ENCODE measurements at regions not wholly inside any gene's neighbourhood (a gene's known extent, or its start where the extent isn't known, plus 50 kb on each side); places are given as distances from the start of the nearest gene placed in this dataset.

DNA sequence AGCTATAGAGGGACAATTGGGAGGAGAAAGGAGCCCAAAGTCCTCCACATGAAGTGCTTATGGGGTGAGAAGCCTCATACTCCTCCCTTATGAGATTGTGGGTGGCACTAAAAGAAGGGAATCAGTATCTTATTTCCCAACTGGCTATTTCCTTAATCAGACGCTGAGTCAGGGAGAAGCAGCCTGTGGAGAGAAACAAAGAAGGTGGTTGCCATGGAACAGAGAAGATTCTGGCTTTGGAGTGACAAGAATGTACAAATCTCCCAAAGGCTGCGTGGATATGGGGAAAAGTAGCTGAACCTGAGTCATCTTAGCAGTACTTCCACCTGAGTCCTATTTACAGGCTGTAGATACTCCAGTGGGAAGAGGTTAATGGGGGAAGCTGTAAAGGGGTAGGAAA is 115.8 kb upstream of the CWC22 start:
- no peaks in the 10 kb centered on the region for H3K9me2 ChIP-seq
- no peaks in the 10 kb centered on the region for H3K79me2 ChIP-seq (ENCODE audit: insufficient read depth)
- no peaks in the 10 kb centered on the region for H3K27me3 ChIP-seq (ENCODE audit: insufficient read depth)
- no peaks in the 10 kb centered on the region for H3K36me3 ChIP-seq (replicated peaks in 1 of 2; ENCODE audit: control insufficient read depth in 1 of 2, insufficient read depth in 2 of 2, low read length in 1 of 2)
- WGBS (ENCODE audit: low lambda C conversion rate) = 58% methylated on average over 2 of the region's 2 CpGs
- H3K4me2 ChIP-seq = no peak overlapping the region
- H4K20me1 ChIP-seq (ENCODE audit: insufficient read depth) = no peaks in the 10 kb centered on the region
- H2AFZ ChIP-seq (ENCODE audit: low read depth) = no peak overlapping the region
- H3F3A ChIP-seq (replicated peaks; ENCODE audit: insufficient read depth) = no peaks in the 10 kb centered on the region
- no peak for DNase-seq
- TF ChIP-seq GATA2 (CRISPR knock-in tag; IDR thresholded peaks at IDR 0.05) = no peak
- no peak for TF ChIP-seq RXRA (IDR thresholded peaks at IDR 0.05; ENCODE audit: borderline replicate concordance, low read depth)
- TF ChIP-seq, protein P1, sequence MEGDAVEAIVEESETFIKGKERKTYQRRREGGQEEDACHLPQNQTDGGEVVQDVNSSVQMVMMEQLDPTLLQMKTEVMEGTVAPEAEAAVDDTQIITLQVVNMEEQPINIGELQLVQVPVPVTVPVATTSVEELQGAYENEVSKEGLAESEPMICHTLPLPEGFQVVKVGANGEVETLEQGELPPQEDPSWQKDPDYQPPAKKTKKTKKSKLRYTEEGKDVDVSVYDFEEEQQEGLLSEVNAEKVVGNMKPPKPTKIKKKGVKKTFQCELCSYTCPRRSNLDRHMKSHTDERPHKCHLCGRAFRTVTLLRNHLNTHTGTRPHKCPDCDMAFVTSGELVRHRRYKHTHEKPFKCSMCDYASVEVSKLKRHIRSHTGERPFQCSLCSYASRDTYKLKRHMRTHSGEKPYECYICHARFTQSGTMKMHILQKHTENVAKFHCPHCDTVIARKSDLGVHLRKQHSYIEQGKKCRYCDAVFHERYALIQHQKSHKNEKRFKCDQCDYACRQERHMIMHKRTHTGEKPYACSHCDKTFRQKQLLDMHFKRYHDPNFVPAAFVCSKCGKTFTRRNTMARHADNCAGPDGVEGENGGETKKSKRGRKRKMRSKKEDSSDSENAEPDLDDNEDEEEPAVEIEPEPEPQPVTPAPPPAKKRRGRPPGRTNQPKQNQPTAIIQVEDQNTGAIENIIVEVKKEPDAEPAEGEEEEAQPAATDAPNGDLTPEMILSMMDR (IDR thresholded peaks at IDR 0.05) = no peak
- no peak for TF ChIP-seq NRF1 (IDR thresholded peaks at IDR 0.05; ENCODE audit: low read depth, low read length)
- no peak for TF ChIP-seq JUND (IDR thresholded peaks at IDR 0.05)
- TF ChIP-seq RFX5 (IDR thresholded peaks at IDR 0.05; ENCODE audit: low read length) = no peak
- no peak for TF ChIP-seq NFIC (IDR thresholded peaks at IDR 0.05; ENCODE audit: borderline replicate concordance)
- no peak for TF ChIP-seq MEF2A (IDR thresholded peaks at IDR 0.05; ENCODE audit: borderline replicate concordance, low read depth)
- TF ChIP-seq TAF1 (IDR thresholded peaks at IDR 0.05; ENCODE audit: borderline replicate concordance, low read depth, low read length) = no peak
- no peak for TF ChIP-seq TCF12 (IDR thresholded peaks at IDR 0.05)
- no peak for TF ChIP-seq USF2 (IDR thresholded peaks at IDR 0.05; ENCODE audit: borderline replicate concordance, low read depth, low read length)
- TF ChIP-seq RCOR1 (IDR thresholded peaks at IDR 0.05; ENCODE audit: low read length) = no peak
- TF ChIP-seq, protein P2, sequence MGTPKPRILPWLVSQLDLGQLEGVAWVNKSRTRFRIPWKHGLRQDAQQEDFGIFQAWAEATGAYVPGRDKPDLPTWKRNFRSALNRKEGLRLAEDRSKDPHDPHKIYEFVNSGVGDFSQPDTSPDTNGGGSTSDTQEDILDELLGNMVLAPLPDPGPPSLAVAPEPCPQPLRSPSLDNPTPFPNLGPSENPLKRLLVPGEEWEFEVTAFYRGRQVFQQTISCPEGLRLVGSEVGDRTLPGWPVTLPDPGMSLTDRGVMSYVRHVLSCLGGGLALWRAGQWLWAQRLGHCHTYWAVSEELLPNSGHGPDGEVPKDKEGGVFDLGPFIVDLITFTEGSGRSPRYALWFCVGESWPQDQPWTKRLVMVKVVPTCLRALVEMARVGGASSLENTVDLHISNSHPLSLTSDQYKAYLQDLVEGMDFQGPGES (IDR thresholded peaks at IDR 0.05; ENCODE audit: low read depth, low read length) = no peak
- TF ChIP-seq CHD2 (IDR thresholded peaks at IDR 0.05; ENCODE audit: low read length, partially characterized antibody) = no peak
- TF ChIP-seq ZBTB33 (IDR thresholded peaks at IDR 0.05; ENCODE audit: borderline replicate concordance, low read depth) = no peak
- ChIA-PET POLR2A (no interaction called here), CTCF (interaction anchor here (1.0 to 4.9 kb wide), 15 partner anchors 18 to 1955 kb away, joined by 3 to 50 read pairs (median 5); partner anchors contain the start of genes ITGA4 and UBE2E3)
- H3K9me3 ChIP-seq = no peaks in the 10 kb centered on the region
- H3K9ac ChIP-seq = no peak overlapping the region
- H3K27ac ChIP-seq (ENCODE audit: low read depth in 2 of 2, low read length in 1 of 2) = no peak overlapping the region
- peaks cover 0 to 2% of the 10 kb centered on the region in 2 experiments; a peak in 1 of 4 replicates for H3K4me1 ChIP-seq (ENCODE audit: control insufficient read depth in 1 of 2, insufficient read depth in 2 of 2, low read depth in 1 of 2, low read length in 1 of 2)
- H3K4me3 ChIP-seq (ENCODE audit: low read depth in 2 of 2, low read length in 1 of 2) = no peak overlapping the region

All from SK-N-SH (cell line).